K562 (cell line): ENCODE measurements at regions not wholly inside any gene's neighbourhood (a gene's known extent, or its start where the extent isn't known, plus 50 kb on each side); places are given as distances from the start of the nearest gene placed in this dataset.

Experiments
- BDP1 ChIP-seq: IDR thresholded peaks from 3 replicates; pipeline ENCODE4 v1.6.1; 2011; ENCODE audit not compliant: insufficient read length, insufficient read depth
- EGR1 ChIP-seq: fragments of 450-650 bp; conservative IDR thresholded peaks from 2 replicates; pipeline ENCODE4 v1.6.1; 2017; ENCODE audit warnings: mild to moderate bottlenecking
- GABPA ChIP-seq: fragments of 200-800 bp; sonication (Bioruptor generic); conservative IDR thresholded peaks from 2 replicates; pipeline ENCODE4 v1.6.1; 2016; ENCODE audit warnings: low read depth, missing genetic modification characterization, missing compliant biosample characterization
- MAFK ChIP-seq: IDR thresholded peaks from 2 replicates; pipeline ENCODE4 v1.6.1; 2011; ENCODE audit warnings: low read length, improper control_type of control experiment
- MBD1 ChIP-seq: fragments of 250-450 bp; sonication (Bioruptor Pico); IDR thresholded peaks from 2 replicates; pipeline ENCODE4 v1.8.0; 2022; ENCODE audit warnings: inconsistent platforms
- PCBP1 ChIP-seq: fragments of 200-400 bp; formaldehyde crosslinking; IDR thresholded peaks from 2 replicates; pipeline ENCODE4 v1.6.1; 2018; ENCODE audit warnings: mild to moderate bottlenecking, low read depth, low read length; ENCODE audit not compliant: poor library complexity, severe bottlenecking
- RCOR1 ChIP-seq, 2 experiments: IDR thresholded peaks; 2 replicates each; pipeline ENCODE4 v1.6.1; 2012; ENCODE audit warnings: low read depth in 2 of 2, low read length in 2 of 2, borderline replicate concordance in 1 of 2, improper control_type of control experiment in 1 of 2
- SETDB1 ChIP-seq: IDR thresholded peaks from one replicate; pipeline ENCODE4 v1.6.1; 2012; ENCODE audit warnings: low read length, control low read depth, inconsistent platforms
- SMARCA5 ChIP-seq: fragments of 450-650 bp; IDR thresholded peaks from 2 replicates; pipeline ENCODE4 v1.6.1; 2016
- SPI1 ChIP-seq: IDR thresholded peaks from 2 replicates; pipeline ENCODE4 v1.6.1; 2011; ENCODE audit warnings: low read depth, low read length, control low read depth, borderline replicate concordance
- TRIM28 ChIP-seq: fragments of 450-650 bp; IDR thresholded peaks from 2 replicates; pipeline ENCODE4 v1.6.1; 2017
- ZFX ChIP-seq: sonication (generic); formaldehyde crosslinking; IDR thresholded peaks from 2 replicates; pipeline ENCODE4 v1.8.0; 2022; ENCODE audit warnings: mild to moderate bottlenecking, missing genetic modification reagents, moderate library complexity
- ZNF165 ChIP-seq: fragments of 250-450 bp; sonication (Bioruptor Pico); IDR thresholded peaks from 2 replicates; pipeline ENCODE4 v1.4.0; 2020; ENCODE audit warnings: borderline replicate concordance
- ZNF197 ChIP-seq: fragments of 200-800 bp; sonication (Bioruptor generic); IDR thresholded peaks from 2 replicates; pipeline ENCODE4 v1.6.1; 2016; ENCODE audit warnings: low read depth, missing genetic modification characterization, missing compliant biosample characterization
- ZNF239 ChIP-seq: fragments of 250-450 bp; sonication (Bioruptor Pico); IDR thresholded peaks from 2 replicates; pipeline ENCODE4 v1.4.0; 2020; ENCODE audit warnings: mild to moderate bottlenecking
- ZNF408 ChIP-seq: fragments of 250-450 bp; sonication (Bioruptor Pico); IDR thresholded peaks from 2 replicates; pipeline ENCODE4 v1.4.0; 2020; ENCODE audit warnings: low read depth, mild to moderate bottlenecking, moderate library complexity
- ZNF586 ChIP-seq: fragments of 450-650 bp; formaldehyde crosslinking; conservative IDR thresholded peaks from 2 replicates; pipeline ENCODE4 v1.4.0; 2020; ENCODE audit warnings: mild to moderate bottlenecking, moderate library complexity
- ZNF592 ChIP-seq: fragments of 450-650 bp; IDR thresholded peaks from 2 replicates; pipeline ENCODE4 v1.6.1; 2017; ENCODE audit warnings: antibody characterized with exemption, mild to moderate bottlenecking
- ZSCAN29 ChIP-seq: fragments of 450-650 bp; IDR thresholded peaks from 2 replicates; pipeline ENCODE4 v1.6.1; 2017
- TF ChIP-seq, protein P1 (sequence below): fragments of 200-800 bp; sonication (Bioruptor generic); IDR thresholded peaks from 2 replicates; pipeline ENCODE4 v1.6.1; 2017; ENCODE audit warnings: missing genetic modification characterization, missing compliant biosample characterization

GRCh38 chr12:89856431-89856830 is 147.8 kb upstream of the ATP2B1 start (continued):
- TF ChIP-seq MBD1 (no peak), PCBP1 (no peak), BDP1 (no peak), SETDB1 (no peak), EGR1 (no peak), ZNF408 (no peak), SPI1 (peak; percentile 55; the same call in 1 of the 2 replicates), MAFK (no peak), ZNF239 (CRISPR knock-in tag) (no peak), ZNF197 (CRISPR knock-in tag) (no peak), ZNF165 (CRISPR knock-in tag) (no peak), ZNF592 (no peak), ZSCAN29 (no peak), RCOR1 (IDR thresholded peaks at IDR 0.05; ENCODE audit: borderline replicate concordance in 1 of 2, low read depth in 2 of 2, low read length in 2 of 2) (peak in 1 of 2 experiments; percentile 85; a peak in 2 of 4 replicates), ZNF586 (CRISPR knock-in tag) (no peak), GABPA (no peak), TRIM28 (no peak), SMARCA5 (no peak), ZFX (CRISPR knock-in tag) (no peak)
- TF ChIP-seq, protein P1, sequence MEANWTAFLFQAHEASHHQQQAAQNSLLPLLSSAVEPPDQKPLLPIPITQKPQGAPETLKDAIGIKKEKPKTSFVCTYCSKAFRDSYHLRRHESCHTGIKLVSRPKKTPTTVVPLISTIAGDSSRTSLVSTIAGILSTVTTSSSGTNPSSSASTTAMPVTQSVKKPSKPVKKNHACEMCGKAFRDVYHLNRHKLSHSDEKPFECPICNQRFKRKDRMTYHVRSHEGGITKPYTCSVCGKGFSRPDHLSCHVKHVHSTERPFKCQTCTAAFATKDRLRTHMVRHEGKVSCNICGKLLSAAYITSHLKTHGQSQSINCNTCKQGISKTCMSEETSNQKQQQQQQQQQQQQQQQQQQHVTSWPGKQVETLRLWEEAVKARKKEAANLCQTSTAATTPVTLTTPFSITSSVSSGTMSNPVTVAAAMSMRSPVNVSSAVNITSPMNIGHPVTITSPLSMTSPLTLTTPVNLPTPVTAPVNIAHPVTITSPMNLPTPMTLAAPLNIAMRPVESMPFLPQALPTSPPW (CRISPR knock-in tag) = peak; percentile 46
